Activated CD4-positive, alpha-beta T cell treated with anti-CD3 and anti-CD28 coated beads, Interleukin-2, amount 50 U/mL, for 48 hours (primary cell): ENCODE measurements at regions not wholly inside any gene's neighbourhood (a gene's known extent, or its start where the extent isn't known, plus 50 kb on each side); places are given as distances from the start of the nearest gene placed in this dataset.

Source experiments
- DNase-seq, 2 experiments: peaks; one replicate each; pipeline ENCODE4 v3.0.0-alpha.2; 2020

GRCh38 chr1:5711079-5711478, 281.1 kb downstream of the NPHP4 start:
- DNase-seq: no peak

GRCh38 chr1:5709976-5710375, 282.2 kb downstream of the NPHP4 start:
- no peak for DNase-seq

GRCh38 chr1:5709461-5709975, 282.7 kb downstream of the NPHP4 start:
- no peak for DNase-seq

- no peak for DNase-seq
These were observed 283.6 kb downstream of the NPHP4 start for GRCh38 chr1:5708346-5709245.

- DNase-seq: no peak
These were observed 284.5 kb downstream of the NPHP4 start for GRCh38 chr1:5707566-5708345.

GRCh38 chr1:5706239-5706638, 286.0 kb downstream of the NPHP4 start:
- no peak for DNase-seq

- DNase-seq: no peak
These were observed 286.5 kb downstream of the NPHP4 start for GRCh38 chr1:5705751-5706150.

- DNase-seq: no peak
These were observed 287.4 kb downstream of the NPHP4 start for GRCh38 chr1:5704561-5705514.

GRCh38 chr1:5701642-5702041, 290.6 kb downstream of the NPHP4 start:
- no peak for DNase-seq

GRCh38 chr1:5693568-5693967, 298.7 kb downstream of the NPHP4 start:
- no peak for DNase-seq

- DNase-seq: no peak
These were observed 299.6 kb downstream of the NPHP4 start for GRCh38 chr1:5692664-5693063.

GRCh38 chr1:5691795-5692509, 300.3 kb downstream of the NPHP4 start:
- DNase-seq: no peak

GRCh38 chr1:5690898-5691297, 301.3 kb downstream of the NPHP4 start:
- no peak for DNase-seq

GRCh38 chr1:5690291-5690690, 301.9 kb downstream of the NPHP4 start:
- no peak for DNase-seq

- DNase-seq: no peak
These were observed 303.8 kb downstream of the NPHP4 start for GRCh38 chr1:5688081-5689077.

- DNase-seq: no peak
These were observed 305.1 kb downstream of the NPHP4 start for GRCh38 chr1:5686925-5687706.

GRCh38 chr1:5686195-5686594, 306.0 kb downstream of the NPHP4 start:
- DNase-seq: no peak

GRCh38 chr1:5685446-5686040, 306.7 kb downstream of the NPHP4 start:
- DNase-seq: no peak

GRCh38 chr1:5684791-5685190, 307.4 kb downstream of the NPHP4 start:
- no peak for DNase-seq
